ENCODE measurements at regions not wholly inside any gene's neighbourhood (a gene's known extent, or its start where the extent isn't known, plus 50 kb on each side); places are given as distances from the start of the nearest gene placed in this dataset.

GRCh38 chr2:145771525-145771924 lies 1251.6 kb upstream of the ZEB2 start:
- DNase-seq (no peak), ATAC-seq (no peak)
- Histone ChIP-seq H3K36me3 (no peaks in the 10 kb centered on the region), H3K27me3 (no peaks in the 10 kb centered on the region), H3K4me1 (no peaks in the 10 kb centered on the region), H3K27ac (no peak overlapping the region), H3K9me3 (no peaks in the 10 kb centered on the region), H3K4me3 (no peak overlapping the region)
- no peak for TF ChIP-seq CTCF (IDR thresholded peaks at IDR 0.05)
- intact Hi-C loops (cut with DNase I), result no loop called here

GRCh38 chr2:145769011-145769716 lies 1249.2 kb upstream of the ZEB2 start:
- no peaks in the 10 kb centered on the region for H3K36me3 ChIP-seq
- no peak overlapping the region for H3K4me3 ChIP-seq
- peak in 1 of 4 donors; percentile 49 for DNase-seq
- H3K9me3 ChIP-seq, result no peaks in the 10 kb centered on the region
- no peak for ATAC-seq
- H3K4me1 ChIP-seq, result no peaks in the 10 kb centered on the region
- no peak for TF ChIP-seq CTCF (IDR thresholded peaks at IDR 0.05)
- no peaks in the 10 kb centered on the region for H3K27me3 ChIP-seq
- intact Hi-C loops (cut with DNase I), result no loop called here
- no peak overlapping the region for H3K27ac ChIP-seq

GRCh38 chr2:145765874-145766273 lies 1246.0 kb upstream of the ZEB2 start:
- DNase-seq (peak in 1 of 4 donors; percentile 21), ATAC-seq (no peak)
- TF ChIP-seq CTCF (IDR thresholded peaks at IDR 0.05), result no peak
- H3K36me3 ChIP-seq, result no peaks in the 10 kb centered on the region
- no peaks in the 10 kb centered on the region for H3K27me3 ChIP-seq
- H3K4me3 ChIP-seq, result no peak overlapping the region
- intact Hi-C loops (cut with DNase I), result no loop called here
- no peaks in the 10 kb centered on the region for H3K4me1 ChIP-seq
- no peaks in the 10 kb centered on the region for H3K9me3 ChIP-seq
- H3K27ac ChIP-seq, result no peak overlapping the region

- no peaks in the 10 kb centered on the region for H3K27me3 ChIP-seq
- intact Hi-C loops (cut with DNase I), result no loop called here
- no peak overlapping the region for H3K27ac ChIP-seq
- no peak for TF ChIP-seq CTCF (IDR thresholded peaks at IDR 0.05)
- H3K9me3 ChIP-seq, result no peaks in the 10 kb centered on the region
- ATAC-seq (no peak), DNase-seq (peak in 3 of 4 donors; percentile 14 to 73 (median 59))
- H3K36me3 ChIP-seq, result no peaks in the 10 kb centered on the region
- peaks cover 0 to 6% of the 10 kb centered on the region in 2 donors for H3K4me1 ChIP-seq
- H3K4me3 ChIP-seq, result no peak overlapping the region
These were observed 1244.7 kb upstream of the ZEB2 start for GRCh38 chr2:145764631-145765030.

- intact Hi-C loops (cut with DNase I), result no loop called here
- H3K36me3 ChIP-seq, result no peaks in the 10 kb centered on the region
- peak in 2 of 4 donors; percentile 82 to 85 for DNase-seq
- peak overlapping the region in 1 of 2 donors; percentile 17 for H3K27ac ChIP-seq
- no peaks in the 10 kb centered on the region for H3K27me3 ChIP-seq
- peak; percentile 80 for ATAC-seq
- H3K4me1 ChIP-seq, result peaks cover 0 to 9% of the 10 kb centered on the region in 2 donors
- H3K9me3 ChIP-seq, result no peaks in the 10 kb centered on the region
- TF ChIP-seq CTCF (IDR thresholded peaks at IDR 0.05), result no peak
- no peak overlapping the region for H3K4me3 ChIP-seq
These were observed 1241.1 kb upstream of the ZEB2 start for GRCh38 chr2:145760781-145761649.

Data from left lung (tissue), 4 donors.